ENCODE measurements at regions not wholly inside any gene's neighbourhood (a gene's known extent, or its start where the extent isn't known, plus 50 kb on each side); places are given as distances from the start of the nearest gene placed in this dataset.

DNA sequence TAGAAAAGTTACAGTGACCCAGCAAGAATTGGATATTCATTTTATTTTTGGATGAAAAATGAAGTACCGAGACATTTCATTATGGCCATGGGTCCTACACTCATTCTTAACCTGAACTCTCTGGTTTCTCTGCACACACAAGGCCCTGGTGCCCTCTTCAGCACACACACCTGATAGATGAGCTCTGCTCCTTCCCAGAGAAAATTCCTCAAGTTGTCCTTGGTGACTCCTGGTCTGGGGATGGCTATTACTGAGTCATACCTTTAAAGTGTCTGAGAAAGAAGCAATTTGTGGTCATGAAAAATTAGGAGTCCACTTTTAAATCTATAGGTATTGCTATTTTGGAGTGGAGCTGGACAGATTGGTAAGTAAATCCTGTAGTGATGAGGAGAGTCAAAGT, 311.5 kb downstream of the CDH2 start:
- H3K4me3 ChIP-seq (replicated peaks; ENCODE audit: low read depth, low read length) = no peak overlapping the region
- TF ChIP-seq, protein P1, sequence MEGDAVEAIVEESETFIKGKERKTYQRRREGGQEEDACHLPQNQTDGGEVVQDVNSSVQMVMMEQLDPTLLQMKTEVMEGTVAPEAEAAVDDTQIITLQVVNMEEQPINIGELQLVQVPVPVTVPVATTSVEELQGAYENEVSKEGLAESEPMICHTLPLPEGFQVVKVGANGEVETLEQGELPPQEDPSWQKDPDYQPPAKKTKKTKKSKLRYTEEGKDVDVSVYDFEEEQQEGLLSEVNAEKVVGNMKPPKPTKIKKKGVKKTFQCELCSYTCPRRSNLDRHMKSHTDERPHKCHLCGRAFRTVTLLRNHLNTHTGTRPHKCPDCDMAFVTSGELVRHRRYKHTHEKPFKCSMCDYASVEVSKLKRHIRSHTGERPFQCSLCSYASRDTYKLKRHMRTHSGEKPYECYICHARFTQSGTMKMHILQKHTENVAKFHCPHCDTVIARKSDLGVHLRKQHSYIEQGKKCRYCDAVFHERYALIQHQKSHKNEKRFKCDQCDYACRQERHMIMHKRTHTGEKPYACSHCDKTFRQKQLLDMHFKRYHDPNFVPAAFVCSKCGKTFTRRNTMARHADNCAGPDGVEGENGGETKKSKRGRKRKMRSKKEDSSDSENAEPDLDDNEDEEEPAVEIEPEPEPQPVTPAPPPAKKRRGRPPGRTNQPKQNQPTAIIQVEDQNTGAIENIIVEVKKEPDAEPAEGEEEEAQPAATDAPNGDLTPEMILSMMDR (IDR thresholded peaks at IDR 0.05; ENCODE audit: low read depth, low read length, missing control alignments) = no peak
- no peak for DNase-seq (ENCODE audit: extremely low read depth, low read depth)

DNA sequence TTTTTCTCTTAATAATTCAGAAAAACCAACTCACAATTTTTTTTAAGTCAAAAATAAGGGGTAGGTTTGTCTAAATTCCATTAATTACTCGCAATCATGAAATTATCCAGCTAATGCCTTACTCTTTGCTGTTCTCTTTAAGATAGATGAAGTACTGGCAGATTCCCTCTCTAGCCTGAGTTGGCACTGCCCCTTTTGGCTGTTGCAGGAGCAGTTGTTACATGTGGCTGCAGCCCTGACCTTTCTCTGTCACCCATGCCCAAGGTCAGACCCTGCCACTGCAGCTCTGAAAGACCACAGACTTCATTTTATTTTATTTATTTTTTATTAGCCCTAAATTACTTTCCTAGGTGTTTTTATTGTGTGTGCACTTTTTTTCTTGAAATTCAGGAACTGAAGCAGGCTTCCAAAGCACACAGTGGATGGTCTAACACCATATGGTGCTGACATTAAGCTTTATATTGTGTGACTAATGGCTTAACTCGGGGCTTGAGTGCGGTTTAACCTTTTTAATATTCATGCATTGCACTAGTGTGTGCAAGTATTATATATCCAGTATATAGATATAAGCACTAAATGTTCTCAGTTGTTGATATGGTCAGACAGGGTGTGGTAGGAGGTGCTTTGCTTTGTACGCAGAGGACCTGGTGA, 313.0 kb downstream of the CDH2 start:
- TF ChIP-seq, protein P1 (IDR thresholded peaks at IDR 0.05; ENCODE audit: low read depth, low read length, missing control alignments) = no peak
- no peak for DNase-seq (ENCODE audit: extremely low read depth, low read depth)
- no peak overlapping the region for H3K4me3 ChIP-seq (replicated peaks; ENCODE audit: low read depth, low read length)

DNA sequence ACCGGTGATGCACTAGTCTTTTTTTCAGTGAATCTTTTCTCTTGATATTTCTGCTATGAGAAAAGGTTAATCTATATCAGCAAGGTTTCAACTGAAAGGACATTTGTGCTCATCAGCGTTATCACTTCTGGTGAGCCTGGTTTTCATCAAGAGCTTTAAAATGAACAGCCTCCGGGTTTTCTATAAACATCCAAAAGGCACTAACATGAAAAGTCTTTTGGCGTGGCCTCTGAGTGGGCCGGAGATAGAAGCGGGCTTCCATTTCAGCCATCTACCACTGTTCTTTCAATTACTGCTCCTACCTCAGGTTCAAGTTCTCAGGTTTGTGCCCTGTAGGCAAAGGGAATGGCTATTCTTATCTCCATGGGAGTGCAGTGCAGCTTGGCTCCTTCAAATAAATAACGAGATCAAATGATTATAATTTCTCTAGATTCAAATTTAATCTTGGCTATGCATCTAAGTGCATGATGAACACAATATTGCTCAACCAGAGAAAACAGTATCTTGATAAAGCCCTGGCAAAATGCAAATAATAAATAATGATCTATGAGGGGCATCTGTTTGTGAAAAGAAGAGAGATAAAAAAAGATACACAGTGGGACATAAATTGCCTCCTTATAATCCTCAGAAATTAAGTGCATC, 314.8 kb downstream of the CDH2 start:
- TF ChIP-seq, protein P1 (IDR thresholded peaks at IDR 0.05; ENCODE audit: low read depth, low read length, missing control alignments) = no peak
- DNase-seq (ENCODE audit: extremely low read depth, low read depth) = no peak
- H3K4me3 ChIP-seq (replicated peaks; ENCODE audit: low read depth, low read length) = no peak overlapping the region

DNA sequence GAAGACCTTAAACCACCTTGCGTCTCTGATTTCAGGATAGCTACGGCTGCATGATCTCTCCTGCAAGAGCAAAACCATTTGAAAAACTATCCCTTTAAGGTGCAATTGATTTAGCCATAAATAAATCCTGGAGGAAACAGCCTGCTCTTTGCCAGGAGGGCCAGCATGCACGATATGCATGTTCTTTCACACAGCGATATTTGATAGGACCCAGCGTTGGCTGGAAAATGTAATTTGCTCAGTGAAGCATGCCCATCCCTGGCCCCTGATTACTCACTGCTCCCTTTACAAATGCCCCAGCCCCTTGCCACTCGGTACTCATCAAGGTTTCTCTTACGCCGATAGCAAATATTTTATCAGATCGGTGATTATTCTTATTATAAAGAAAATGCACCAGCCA, 315.4 kb downstream of the CDH2 start:
- TF ChIP-seq, protein P1 (IDR thresholded peaks at IDR 0.05; ENCODE audit: low read depth, low read length, missing control alignments) = no peak
- no peak overlapping the region for H3K4me3 ChIP-seq (replicated peaks; ENCODE audit: low read depth, low read length)
- DNase-seq (ENCODE audit: extremely low read depth, low read depth) = no peak

DNA sequence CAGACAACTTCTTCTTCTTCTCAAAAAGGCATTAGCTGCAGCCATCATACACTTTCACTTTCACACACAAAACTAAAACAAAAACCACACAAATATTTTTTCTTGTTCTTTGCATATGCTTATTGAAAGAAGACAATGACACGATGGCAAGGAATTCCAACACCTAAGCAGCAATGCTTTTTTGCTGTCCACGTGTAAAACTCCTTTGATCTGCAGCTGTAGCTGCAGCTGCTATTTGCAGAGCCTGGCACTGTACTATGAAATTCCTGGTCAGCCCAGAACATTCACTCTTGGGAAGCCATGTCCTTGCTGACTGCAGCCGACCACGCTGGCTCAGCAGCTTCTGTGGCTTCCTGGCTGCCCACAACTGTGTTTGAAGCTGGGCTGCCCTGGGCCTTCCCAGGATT, 316.2 kb downstream of the CDH2 start:
- H3K4me3 ChIP-seq (replicated peaks; ENCODE audit: low read depth, low read length) = no peak overlapping the region
- TF ChIP-seq, protein P1 (IDR thresholded peaks at IDR 0.05; ENCODE audit: low read depth, low read length, missing control alignments) = no peak
- no peak for DNase-seq (ENCODE audit: extremely low read depth, low read depth)

DNA sequence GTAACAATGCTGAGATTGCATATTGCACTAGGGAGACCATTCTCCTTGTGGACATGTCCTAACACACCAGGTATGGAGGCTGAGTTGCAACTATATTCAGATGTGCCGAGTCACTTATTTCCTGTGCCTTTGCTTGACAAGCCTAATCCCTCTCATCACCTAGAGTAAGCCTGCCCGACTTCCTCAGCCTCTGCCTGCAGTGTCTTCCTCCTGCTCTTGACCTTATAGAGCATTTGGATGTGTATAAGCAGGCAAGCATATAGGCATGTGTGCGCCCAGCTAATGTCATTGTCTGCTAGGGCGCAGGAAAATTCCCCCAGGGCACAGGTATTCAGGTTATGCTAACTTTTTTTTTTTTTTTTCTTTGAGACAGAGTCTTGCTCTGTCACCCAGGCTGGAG, 316.9 kb downstream of the CDH2 start:
- no peak for DNase-seq (ENCODE audit: extremely low read depth, low read depth)
- H3K4me3 ChIP-seq (replicated peaks; ENCODE audit: low read depth, low read length) = no peak overlapping the region
- TF ChIP-seq, protein P1 (IDR thresholded peaks at IDR 0.05; ENCODE audit: low read depth, low read length, missing control alignments) = no peak

All from HFF-Myc (cell line).